ENCODE measurements at regions not wholly inside any gene's neighbourhood (a gene's known extent, or its start where the extent isn't known, plus 50 kb on each side); places are given as distances from the start of the nearest gene placed in this dataset.

GRCh38 chr6:44533421-44533820, 145.9 kb downstream of the CDC5L start:
- DNase-seq = no peak

GRCh38 chr6:44534291-44534690, 146.8 kb downstream of the CDC5L start:
- no peak for DNase-seq

- DNase-seq = no peak
Observed at GRCh38 chr6:44535446-44535845, 147.9 kb downstream of the CDC5L start.

GRCh38 chr6:44535967-44536366, 148.5 kb downstream of the CDC5L start:
- no peak for DNase-seq

- no peak for DNase-seq
Observed at GRCh38 chr6:44537306-44538049, 150.0 kb downstream of the CDC5L start.

- no peak for DNase-seq
Observed at GRCh38 chr6:44538131-44538806, 150.8 kb downstream of the CDC5L start.

GRCh38 chr6:44538807-44539201, 151.3 kb downstream of the CDC5L start:
- DNase-seq = no peak

GRCh38 chr6:44539701-44540355, 152.3 kb downstream of the CDC5L start:
- no peak for DNase-seq

- no peak for DNase-seq
Observed at GRCh38 chr6:44540881-44541280, 153.4 kb downstream of the CDC5L start.

GRCh38 chr6:44542401-44543116, 155.1 kb downstream of the CDC5L start:
- no peak for DNase-seq

GRCh38 chr6:44543664-44544063, 156.2 kb downstream of the CDC5L start:
- no peak for DNase-seq

GRCh38 chr6:44545224-44545623, 157.7 kb downstream of the CDC5L start:
- no peak for DNase-seq

GRCh38 chr6:44548319-44548718, 160.8 kb downstream of the CDC5L start:
- DNase-seq = no peak

- no peak for DNase-seq
Observed at GRCh38 chr6:44549516-44549915, 162.0 kb downstream of the CDC5L start.

- no peak for DNase-seq
Observed at GRCh38 chr6:44554194-44554593, 166.7 kb downstream of the CDC5L start.

- DNase-seq = no peak
Observed at GRCh38 chr6:44554861-44555260, 167.4 kb downstream of the CDC5L start.

GRCh38 chr6:44556046-44556445, 168.5 kb downstream of the CDC5L start:
- peak; percentile 73 for DNase-seq

GRCh38 chr6:44558024-44558831, 170.7 kb downstream of the CDC5L start:
- no peak for DNase-seq

- no peak for DNase-seq
Observed at GRCh38 chr6:44558832-44559251, 171.3 kb downstream of the CDC5L start.

- DNase-seq = no peak
Observed at GRCh38 chr6:44559486-44560270, 172.2 kb downstream of the CDC5L start.

- no peak for DNase-seq
Observed at GRCh38 chr6:44560458-44561059, 173.1 kb downstream of the CDC5L start.

All from NCI-H2029 (cell line).